Skin epidermis (tissue), 12 donors: ENCODE measurements at regions not wholly inside any gene's neighbourhood (a gene's known extent, or its start where the extent isn't known, plus 50 kb on each side); places are given as distances from the start of the nearest gene placed in this dataset.
"Not testable (repeated sequence)": the region's sequence is repeated elsewhere in the genome, so short reads cannot be mapped to it uniquely, and the experiment has no call there.

Source experiments
- H3K27ac ChIP-seq, 21 experiments: fragments of 200-600 bp; sonication (generic) in 11 of 21; one replicate each; pipeline ENCODE4 v1.5.0; 2020; ENCODE audit warnings: mild to moderate bottlenecking in 3 of 21, inconsistent platforms in 2 of 21, moderate library complexity in 2 of 21
- H3K4me3 ChIP-seq, 7 experiments: fragments of 200-600 bp; sonication (generic) in 2 of 7; one replicate each; pipeline ENCODE4 v1.5.0; 2020; ENCODE audit warnings: inconsistent platforms in 2 of 7, mild to moderate bottlenecking in 2 of 7, moderate library complexity in 1 of 7

DNA sequence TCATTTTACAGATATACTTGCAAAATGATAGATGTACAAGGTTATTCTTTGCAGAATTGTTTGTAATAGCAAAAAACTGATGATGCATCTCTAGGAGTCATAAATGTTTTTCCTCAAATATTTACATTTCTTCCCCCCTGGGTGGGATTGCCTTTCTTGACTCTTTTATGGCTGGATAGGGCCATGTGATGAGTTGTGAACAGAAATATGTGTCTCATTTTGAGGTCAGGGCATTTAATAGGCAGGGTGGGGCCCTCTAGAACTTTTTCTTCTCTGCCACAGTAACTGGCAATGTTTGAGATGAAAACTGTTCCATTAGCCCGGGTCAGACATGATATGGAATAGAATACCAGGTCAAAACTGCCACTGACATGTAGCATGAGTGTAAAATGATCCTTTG is 159.5 kb upstream of the SYNCRIP start:
- H3K4me3 ChIP-seq, result no peak overlapping the region
- H3K27ac ChIP-seq, result no peak overlapping the region

DNA sequence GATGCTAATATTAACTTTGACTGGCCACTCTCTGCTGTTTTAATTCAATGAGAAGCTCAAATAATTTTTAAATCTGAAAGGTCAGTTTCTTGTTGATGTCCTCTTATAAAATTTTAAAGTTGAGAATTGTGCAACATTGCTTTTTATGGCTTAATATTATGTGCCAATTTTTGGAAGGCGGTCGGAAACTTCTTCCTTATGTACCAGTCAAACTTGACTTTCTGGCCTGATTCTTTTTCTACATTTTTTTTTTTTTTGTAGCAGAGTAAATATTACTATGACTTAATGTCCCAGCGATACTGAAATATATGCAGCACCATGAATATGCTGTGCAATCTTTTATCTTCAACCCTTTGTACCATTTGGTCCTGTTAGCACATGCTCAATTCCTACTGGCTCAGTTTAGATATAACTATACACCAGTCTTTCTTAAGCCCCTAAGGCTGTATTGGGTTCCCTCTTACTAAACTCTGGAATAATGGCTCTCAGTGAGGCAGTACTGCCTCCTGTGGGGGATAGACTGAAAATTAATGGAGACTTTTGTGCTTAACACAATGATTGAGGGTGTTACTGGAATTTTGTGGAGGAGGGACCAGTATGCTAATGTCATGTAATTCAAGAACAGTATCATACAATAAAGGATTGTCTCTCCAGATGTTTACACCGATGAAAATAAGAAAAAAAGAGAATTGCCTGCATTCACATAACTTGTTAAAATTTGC is 156.4 kb upstream of the SYNCRIP start:
- H3K27ac ChIP-seq, result no peak overlapping the region
- H3K4me3 ChIP-seq, result no peak overlapping the region

DNA sequence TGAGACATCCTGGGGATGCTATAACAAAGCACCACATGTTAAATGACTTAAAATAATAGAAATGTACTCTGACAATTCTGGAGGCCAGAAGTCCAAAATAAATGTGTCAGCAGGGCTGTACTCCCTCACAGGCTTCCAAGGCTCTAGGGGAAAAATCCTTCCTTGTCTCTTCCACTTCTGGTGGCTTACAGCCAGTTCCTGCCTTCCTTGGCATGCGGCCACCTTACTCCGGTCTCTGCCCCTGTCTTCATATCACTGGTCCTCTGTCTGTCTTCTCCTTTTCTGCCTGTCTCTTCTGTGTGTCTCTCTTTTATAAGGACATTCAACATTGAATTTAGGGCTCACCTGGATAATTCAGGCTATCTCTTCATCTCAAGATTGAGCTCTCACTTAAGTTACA is 155.3 kb upstream of the SYNCRIP start:
- H3K4me3 ChIP-seq, result no peak overlapping the region
- no peak overlapping the region for H3K27ac ChIP-seq

DNA sequence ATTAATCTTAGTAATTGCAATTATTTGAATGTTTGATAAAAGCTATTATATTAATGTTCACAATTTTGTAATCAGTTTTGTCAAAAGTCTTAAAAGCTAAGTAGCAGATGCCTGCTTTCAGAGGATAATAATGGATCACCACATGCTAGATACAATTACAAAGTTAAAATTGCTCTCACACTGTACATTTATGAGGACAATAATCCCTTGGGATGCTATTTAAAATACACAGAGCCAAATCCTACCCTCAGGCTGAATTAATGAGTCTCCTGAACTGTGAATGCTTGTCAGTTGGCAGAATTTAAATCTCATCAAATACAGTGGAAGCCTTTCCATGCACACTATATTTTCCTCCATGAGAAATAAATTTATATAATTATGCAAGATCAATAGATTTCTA is 153.3 kb upstream of the SYNCRIP start:
- Histone ChIP-seq H3K27ac (no peak overlapping the region), H3K4me3 (no peak overlapping the region)

DNA sequence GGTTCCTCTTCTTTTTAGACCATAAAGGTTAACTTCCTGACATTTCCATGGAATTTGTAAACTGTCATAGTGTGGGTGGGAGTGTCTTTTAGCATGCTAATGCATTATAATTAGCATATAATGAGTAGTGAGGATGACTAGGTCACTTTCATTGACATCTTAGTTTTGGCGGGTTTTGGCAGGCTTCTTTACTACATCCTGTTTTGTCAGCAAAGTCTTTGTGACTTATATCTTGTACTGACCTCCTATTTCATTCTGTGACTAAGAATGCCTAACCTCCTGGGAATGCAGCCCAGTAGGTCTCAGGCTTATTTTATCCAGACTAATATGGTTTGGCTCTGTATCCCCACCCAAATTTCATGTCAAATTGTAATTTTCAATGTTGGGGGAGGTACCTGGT is 149.6 kb upstream of the SYNCRIP start:
- H3K4me3 ChIP-seq, result no peak overlapping the region

DNA sequence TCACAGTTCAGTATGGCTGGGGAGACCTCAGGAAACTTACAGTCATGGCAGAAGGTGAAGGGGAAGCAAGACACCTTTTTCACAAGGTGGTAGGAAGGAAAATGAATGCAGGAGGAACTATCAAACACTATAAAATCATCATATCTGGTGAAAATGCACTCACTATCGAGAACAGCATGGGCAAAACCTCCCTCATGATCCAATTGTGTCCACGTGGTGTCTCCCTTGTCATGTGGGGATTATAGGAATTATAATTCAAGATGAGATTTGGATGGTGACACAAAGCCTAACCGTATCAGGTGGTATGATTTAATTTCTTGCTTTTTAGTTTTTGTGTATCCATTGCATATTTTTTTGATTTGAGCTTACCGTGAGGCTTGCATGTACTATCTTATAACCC is 133.2 kb upstream of the SYNCRIP start:
- no peak overlapping the region for H3K4me3 ChIP-seq
- no peak overlapping the region for H3K27ac ChIP-seq

More for the DNA sequence above, 149.6 kb upstream of the SYNCRIP start:
- no peak overlapping the region for H3K27ac ChIP-seq

DNA sequence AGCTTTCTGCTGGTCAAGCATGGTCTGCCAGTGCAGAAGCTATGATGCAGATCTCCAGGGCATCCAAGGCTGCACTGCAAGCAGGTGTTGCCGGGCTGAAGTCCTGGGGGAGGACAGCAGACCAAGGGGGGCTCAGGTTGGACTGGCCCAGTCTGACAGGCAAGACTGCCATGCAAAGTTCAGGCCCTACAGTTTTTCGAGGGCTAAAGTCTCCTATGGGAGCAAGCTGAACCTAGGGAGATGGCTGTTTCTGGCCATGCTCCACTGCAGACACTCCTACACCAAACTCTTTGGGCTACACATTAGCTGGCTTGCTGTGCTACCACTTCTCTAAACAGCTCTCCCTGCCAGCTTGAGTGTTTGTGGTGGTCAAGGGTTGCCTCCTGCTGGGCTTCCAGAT is 130.0 kb upstream of the SYNCRIP start:
- Histone ChIP-seq H3K4me3 (no peak overlapping the region), H3K27ac (no peak overlapping the region)

DNA sequence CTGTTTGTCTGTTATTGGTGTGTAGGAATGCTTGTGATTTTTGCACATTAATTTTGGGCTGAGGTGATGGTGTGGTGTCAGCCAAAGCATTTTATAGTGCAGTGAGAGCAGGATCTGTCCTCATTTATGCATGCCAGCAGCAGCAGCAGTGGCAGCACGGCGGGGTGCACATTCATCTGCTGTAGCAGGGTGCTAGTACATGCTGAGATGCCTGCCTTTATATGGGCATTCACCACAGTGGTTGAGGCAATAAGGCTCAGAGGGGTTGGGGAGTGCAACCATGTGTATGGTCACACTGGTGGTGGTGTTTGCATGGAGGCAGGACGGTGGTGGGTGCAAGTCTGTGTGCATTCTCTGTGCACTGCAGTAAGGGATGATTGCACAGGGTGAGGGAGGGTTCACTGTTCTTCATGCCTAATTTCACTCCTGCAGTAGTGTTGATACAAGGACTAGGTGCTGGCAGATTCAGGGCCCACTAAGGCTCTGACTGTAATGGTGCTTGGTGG is 129.3 kb upstream of the SYNCRIP start:
- no peak overlapping the region for H3K27ac ChIP-seq
- no peak overlapping the region for H3K4me3 ChIP-seq

DNA sequence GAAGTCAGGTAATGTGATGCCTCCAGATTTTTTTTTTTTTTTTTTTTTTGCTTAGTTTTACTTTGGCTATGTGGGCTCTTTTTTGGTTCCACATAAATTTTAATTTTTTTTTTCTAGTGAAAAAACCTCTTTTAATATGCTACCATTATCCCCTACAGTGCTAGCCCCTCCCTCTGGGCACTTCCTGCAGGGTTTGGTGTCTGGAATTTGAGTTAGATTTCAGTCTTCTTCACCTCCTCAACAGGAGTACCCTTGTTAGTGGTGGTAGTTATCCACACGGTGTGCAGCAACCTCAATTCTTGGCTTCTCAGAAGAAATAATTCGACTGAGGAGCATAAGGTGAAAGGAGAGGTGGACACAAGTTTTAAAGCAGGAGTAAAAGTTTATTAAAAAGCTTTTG is 128.8 kb upstream of the SYNCRIP start:
- H3K4me3 ChIP-seq, result no peak overlapping the region
- no peak overlapping the region for H3K27ac ChIP-seq

DNA sequence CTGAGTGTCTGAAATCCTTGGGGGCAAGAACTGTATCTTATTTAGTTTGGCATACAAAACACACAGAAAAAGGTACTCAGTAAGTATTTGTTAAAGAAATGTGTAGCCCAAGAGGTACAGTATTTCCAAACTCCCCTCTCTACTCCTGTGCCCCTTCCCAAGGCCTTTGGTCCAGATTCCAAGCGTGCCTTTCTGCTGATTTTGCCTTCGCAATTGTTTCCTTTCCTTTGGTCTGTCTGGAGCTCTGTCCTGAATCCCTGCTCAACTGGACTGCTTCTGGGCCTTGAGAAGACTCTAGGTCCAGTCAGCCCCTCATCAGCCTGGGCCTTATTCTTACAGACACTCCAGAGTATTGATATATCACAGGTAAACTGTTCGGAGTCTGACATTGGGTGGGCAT is 122.2 kb upstream of the SYNCRIP start:
- no peak overlapping the region for H3K27ac ChIP-seq

DNA sequence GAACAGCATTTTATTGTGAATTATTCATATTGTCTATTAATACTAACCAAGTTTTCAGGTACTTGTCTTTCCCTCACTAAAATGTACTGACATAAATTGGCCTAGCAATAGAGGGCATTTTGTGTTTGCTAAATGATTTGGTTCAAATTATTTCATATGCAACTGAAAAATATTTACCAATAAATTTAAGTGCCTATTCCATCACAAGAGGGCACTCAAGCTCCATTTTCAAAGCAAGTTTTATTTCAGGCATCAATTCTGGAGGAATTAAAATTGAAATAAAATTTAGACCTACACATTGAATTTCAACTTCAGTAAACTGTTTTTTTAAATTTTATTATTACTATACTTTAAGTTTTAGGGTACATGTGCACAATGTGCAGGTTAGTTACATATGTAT is 114.3 kb upstream of the SYNCRIP start:
- Histone ChIP-seq H3K27ac (no peak overlapping the region), H3K4me3 (no peak overlapping the region)

More for the DNA sequence above, 122.2 kb upstream of the SYNCRIP start:
- no peak overlapping the region for H3K4me3 ChIP-seq

DNA sequence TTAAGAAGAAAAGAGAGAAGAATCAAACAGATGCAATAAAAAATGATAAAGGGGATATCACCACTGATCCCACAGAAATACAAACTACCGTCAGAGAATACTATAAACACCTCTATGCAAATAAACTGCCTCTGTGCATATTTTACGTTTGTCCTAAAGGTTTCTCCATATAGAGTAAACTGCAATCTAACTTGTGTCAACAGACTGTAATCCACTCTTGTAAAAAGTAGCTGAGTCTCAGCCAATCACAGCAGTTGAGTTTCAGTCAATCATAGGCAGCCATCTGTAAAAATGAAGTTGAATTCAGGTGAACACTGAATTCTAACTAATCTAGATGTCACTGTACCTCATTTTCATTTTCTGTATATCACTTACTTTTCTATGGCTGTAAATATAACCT is 112.2 kb upstream of the SYNCRIP start:
- Histone ChIP-seq H3K4me3 (no peak overlapping the region), H3K27ac (no peak overlapping the region)

DNA sequence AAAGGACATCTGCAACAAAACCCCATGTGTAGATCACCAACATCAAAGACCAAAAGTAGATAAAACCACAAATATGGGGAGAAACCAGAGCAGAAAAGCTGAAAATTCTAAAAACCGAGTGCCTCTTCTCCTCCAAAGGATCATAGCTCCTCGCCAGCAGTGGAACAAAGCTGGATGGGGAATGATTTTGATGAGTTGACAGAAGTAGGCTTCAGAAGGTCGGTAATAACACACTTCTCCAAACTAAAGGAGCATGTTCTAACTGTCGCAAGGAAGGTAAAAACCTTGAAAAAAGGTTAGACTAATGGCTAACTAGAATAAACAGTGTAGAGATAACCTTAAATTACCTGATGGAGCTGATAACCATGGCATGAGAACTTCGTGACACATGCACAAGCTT is 109.9 kb upstream of the SYNCRIP start:
- Histone ChIP-seq H3K4me3 (no peak overlapping the region), H3K27ac (no peak overlapping the region)

DNA sequence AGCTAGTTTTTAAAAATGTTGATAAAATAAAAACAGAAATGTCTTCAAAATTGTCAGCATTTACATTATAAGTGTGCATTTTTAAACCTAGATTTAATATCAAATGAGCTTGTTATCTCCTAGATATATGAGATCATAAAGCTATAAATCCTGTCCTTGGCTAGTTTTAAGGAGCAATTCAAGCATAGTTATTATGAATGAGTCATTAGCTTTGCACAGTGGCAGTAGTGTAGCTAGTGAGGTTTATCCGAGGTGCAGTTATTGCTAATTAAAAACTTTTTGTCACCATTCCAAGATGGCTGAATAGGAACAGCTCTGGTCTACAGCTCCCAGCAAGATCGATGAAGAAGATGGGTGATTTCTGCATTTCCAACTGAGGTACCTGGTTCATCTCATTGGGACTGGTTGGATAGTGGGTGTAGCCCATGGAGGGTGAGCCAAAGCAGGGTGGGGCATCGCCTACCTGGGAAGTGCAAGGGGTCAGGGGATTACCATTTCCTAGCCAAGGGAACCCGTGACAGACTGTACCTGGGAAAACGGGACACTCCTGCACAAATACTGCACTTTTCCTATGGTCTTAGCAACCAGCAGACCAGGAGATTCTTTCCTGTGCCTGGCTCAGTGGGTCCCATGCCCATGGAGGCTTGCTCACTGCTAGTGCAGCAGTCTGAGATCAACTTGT is 108.8 kb upstream of the SYNCRIP start:
- Histone ChIP-seq H3K4me3 (no peak overlapping the region), H3K27ac (no peak overlapping the region)

DNA sequence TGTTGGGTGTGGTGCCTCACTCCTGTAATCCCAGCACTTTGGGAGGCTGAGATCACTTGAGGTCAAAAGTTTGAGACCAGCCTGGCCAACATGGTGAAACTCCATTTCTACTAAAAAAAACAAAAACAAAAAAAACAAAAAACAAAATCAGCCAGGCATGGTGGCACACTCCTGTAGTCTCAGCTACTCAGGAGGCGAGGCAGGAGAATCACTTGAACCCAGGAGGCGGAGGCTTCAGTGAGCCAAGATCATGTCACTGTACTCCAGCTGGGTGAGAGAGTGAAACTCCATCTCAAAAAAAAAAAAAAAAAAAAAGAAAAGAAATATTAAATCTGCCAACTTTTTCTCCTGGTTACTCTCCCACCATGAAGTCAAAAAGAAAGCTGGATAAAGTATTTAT is 107.5 kb upstream of the SYNCRIP start:
- not testable (repeated sequence) for H3K4me3 ChIP-seq, H3K27ac ChIP-seq

DNA sequence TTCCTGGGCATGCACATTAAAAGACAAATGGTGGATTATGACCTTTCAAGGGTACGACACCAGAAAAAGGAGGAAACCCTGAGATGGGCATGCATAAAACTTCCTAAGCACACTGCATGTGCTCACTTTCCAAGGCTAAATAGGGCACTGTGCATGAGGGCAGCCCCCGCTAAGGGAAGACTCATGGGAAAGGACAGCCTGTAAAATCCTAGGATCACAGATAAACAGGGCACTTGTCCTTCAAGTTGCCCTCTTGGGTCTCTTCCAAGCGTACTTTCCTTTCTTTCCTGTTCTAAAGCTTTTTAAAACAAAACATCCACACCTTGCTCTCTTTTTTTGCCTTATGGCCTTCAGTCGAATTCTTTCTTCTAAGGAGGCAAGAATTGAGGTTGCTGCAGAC is 106.5 kb upstream of the SYNCRIP start:
- no peak overlapping the region for H3K27ac ChIP-seq
- no peak overlapping the region for H3K4me3 ChIP-seq

DNA sequence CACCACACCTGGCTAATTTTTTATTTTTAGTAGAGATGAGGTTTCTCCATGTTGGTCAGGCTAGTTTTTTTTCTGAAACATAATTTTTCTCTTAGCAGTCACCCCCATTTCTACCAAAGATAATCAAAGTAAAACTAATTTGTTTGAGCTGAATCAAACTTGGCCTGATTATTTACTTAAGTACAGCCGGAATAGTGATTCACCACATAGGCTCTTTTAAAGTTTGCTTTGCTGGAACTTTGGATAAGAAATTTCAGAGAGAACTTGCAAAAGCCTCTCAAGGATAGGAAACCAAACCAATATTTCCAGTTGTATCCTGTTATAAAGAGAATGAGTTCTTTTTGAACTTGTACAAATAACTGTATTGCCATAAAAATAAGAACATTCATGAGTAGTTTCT is 105.0 kb upstream of the SYNCRIP start:
- no peak overlapping the region for H3K4me3 ChIP-seq
- H3K27ac ChIP-seq, result no peak overlapping the region

DNA sequence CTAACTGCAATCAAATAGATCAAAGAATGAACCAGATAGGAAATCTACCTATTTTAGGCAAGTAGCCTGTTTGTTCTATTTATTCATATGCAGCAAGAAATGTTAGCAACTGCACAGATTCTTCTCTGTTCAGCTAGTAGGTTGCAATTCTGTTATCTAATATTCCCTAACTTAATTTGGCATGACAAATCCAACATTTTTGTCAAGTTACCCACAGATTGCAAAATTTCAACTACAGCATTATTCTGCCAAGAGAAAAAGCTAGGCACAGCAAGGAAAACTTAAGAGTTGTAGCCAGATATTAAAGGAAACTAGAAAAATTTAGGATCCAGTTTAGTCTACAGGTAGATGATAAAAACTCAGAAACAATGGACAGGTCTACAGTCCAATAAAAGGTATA is 104.4 kb upstream of the SYNCRIP start:
- H3K4me3 ChIP-seq, result no peak overlapping the region
- H3K27ac ChIP-seq, result no peak overlapping the region

DNA sequence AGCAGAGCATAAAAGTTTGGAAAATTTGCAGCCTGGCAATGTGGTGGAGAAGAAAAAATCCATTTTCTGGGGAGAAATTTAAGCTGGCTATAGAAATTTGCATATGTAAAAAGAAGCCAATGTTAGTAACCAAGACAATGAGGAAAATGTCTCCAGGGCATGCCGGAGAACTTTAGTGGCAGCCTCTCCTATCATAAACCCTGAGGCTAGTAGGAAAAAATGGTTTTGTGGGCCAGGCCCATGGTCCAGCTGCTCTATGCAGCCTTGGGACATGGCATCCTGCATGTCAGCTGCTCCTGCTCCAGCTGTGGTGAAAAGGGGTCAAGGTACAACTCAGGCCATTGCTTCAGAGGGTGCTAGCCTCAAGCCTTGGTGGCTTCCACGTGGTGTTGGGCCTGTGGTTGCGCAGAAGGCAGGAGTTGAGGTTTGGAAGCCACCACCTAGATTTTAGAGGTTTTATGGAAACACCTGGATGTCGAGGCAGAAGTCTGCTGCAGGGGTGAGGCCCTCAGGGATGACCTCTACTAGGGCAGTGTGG is 101.8 kb upstream of the SYNCRIP start:
- H3K27ac ChIP-seq, result no peak overlapping the region
- H3K4me3 ChIP-seq, result no peak overlapping the region

DNA sequence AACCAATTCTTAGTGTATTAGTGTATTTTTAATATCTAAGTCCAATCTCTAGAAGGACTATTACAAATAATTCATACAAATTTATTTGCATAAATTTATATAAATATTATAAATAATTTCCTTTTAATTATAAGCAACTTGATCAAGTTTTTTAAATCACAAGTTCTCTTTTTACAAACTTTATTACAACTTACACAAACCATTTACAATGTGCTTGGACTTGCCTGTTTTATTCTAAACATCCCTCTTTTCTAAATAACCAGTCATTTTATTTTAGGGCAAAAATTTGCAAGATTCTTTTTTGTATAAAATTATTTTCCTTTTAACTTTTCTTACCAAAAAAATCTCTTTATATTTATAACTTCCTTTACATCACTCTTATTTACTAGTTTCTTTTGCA is 83.5 kb upstream of the SYNCRIP start:
- Histone ChIP-seq H3K4me3 (no peak overlapping the region), H3K27ac (no peak overlapping the region)

DNA sequence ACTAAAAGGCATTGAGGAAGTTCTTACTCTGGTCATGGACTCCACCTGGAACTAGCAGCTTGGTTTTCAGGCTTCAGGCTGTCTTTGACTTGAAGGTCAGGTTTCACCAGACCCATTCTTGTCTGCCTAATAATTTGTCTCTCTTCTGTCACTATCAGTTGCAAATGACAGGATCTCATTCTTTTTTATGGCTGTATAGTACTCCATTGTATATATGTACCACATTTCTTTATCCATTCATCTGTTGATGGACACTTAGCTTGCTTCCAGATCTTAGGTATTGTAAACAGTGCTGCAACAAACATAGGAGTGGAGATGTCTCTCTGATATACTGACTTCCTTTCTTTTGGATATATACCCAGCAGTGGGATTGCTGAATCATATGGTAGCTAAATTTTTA is 73.1 kb upstream of the SYNCRIP start:
- Histone ChIP-seq H3K27ac (no peak overlapping the region), H3K4me3 (no peak overlapping the region)
